Skin epidermis (tissue), 12 donors: ENCODE measurements at regions not wholly inside any gene's neighbourhood (a gene's known extent, or its start where the extent isn't known, plus 50 kb on each side); places are given as distances from the start of the nearest gene placed in this dataset.
"Not testable (repeated sequence)": the region's sequence is repeated elsewhere in the genome, so short reads cannot be mapped to it uniquely, and the experiment has no call there.

Experiments used
- H3K27ac ChIP-seq, 21 experiments: fragments of 200-600 bp; sonication (generic) in 11 of 21; one replicate each; pipeline ENCODE4 v1.5.0; 2020; ENCODE audit warnings: mild to moderate bottlenecking in 3 of 21, inconsistent platforms in 2 of 21, moderate library complexity in 2 of 21
- H3K4me3 ChIP-seq, 7 experiments: fragments of 200-600 bp; sonication (generic) in 2 of 7; one replicate each; pipeline ENCODE4 v1.5.0; 2020; ENCODE audit warnings: inconsistent platforms in 2 of 7, mild to moderate bottlenecking in 2 of 7, moderate library complexity in 1 of 7

DNA sequence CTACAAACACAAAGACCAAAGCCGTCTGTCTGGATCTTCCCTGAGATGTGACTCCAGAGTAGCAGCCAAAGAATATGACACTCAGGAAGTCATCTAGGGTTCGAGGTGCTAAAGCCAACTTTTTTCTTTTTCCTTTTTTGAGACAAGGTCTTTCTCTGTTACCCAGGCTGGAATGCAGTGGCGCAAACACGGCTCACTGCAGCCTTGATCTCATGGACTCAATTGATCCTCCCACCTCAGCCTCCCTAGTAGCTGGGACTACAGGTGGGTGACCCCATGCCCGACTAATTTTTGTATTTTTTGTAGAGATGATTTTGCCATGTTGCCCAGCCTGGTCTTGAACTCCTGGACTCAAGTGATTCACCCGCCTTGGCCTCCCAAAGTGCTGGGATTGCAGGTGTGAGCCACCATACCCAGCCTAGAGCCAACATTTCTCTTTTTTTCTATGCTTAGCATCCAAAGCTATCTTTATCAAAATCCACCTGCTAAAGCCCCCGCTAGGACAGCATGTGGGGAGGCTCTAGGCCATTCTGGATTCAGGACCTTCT is 92.8 kb downstream of the TMEM17 start:
- Histone ChIP-seq H3K4me3 (no peak overlapping the region), H3K27ac (no peak overlapping the region)

DNA sequence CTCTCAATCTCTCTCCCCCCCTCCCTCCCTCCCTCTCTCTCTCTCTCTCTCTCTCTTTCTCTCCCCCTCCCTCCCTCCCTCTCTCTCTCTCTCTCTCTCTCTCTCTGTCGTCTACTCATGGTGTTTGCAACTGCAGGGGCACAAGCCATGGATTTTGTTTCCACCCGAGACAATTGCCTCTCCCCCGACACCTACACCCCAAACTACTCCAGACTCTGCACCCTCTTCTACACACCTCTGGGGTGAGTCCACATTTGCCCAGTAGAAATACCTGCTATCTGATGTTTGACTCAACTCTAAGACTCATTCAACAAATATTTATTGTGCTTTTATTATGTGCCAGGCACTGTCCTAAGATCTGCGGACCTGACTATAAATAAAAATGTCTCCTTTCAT is 93.7 kb downstream of the TMEM17 start:
- H3K4me3 ChIP-seq, result no peak overlapping the region
- peak overlapping the region in 5 of 21 experiments; percentile 70 to 90 (median 77) for H3K27ac ChIP-seq

DNA sequence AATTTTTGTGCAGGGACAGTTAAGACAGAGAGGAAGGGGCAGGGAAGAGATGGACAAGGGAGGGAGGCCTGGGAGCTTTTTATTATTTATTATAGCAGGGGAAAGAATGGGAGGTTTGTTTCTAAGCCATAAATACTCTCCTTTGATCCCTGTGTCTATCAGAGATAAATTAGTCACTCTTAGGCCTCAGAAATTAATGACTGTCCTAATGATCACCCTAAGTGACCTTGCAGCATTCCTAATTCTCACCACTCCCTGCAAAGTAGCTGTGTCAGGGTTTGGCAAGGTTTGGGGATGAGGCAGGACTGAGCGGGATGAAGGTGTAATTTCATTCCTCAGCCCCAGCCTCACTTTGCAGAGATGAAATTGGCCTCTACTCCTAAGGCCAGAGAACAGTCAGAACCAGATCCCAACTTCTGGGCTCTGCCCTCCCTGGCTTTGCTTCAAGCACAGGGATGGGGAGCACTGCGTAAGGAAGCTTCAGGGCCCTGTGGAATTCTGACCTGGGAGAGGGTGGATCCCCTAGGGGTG is 95.0 kb downstream of the TMEM17 start:
- H3K4me3 ChIP-seq, result no peak overlapping the region
- peak overlapping the region in 20 of 21 experiments; percentile 25 to 90 (median 76) for H3K27ac ChIP-seq

DNA sequence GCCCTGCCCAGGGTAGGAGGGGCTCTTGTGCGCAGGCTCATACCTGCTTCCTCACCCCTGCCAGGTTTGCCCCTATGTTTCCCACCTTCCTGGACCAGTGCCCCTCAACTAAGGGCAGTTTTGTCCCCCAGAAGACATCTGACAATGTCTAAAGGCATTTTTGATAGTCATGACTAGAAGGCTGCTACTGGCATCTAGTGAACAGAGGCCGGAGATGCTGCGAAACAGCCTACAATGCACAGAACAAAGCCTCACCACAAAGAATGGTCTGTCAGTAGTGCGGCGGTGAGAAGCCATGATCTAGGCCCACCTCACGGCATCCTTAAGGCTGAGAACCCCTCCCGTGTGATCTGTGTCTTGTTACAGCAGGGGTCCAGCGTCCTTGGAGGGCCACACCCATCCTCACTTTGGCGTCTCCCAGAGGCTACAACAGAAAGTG is 96.0 kb downstream of the TMEM17 start:
- peak overlapping the region in 14 of 21 experiments; percentile 0 to 90 (median 74) for H3K27ac ChIP-seq

DNA sequence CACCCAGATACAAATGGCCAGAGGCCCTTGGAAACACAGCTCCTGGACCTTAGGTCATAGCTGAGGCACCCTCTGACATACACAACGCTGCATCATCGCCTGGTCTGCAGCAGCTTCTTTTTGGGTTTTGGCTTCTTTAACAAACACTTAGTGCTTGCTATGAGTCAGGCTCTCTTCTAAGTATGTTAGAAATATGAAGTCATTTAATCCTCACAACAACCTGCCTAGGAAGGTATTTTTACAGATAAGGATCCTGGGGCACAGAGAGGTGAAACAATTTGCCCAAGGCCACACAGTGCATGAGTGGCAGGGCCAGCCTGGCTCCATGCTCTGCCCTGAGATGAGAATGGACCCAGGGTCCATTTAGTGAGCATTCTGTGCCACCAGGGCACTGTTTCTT is 96.6 kb downstream of the TMEM17 start:
- peak overlapping the region in 10 of 21 experiments; percentile 0 to 85 (median 56) for H3K27ac ChIP-seq
- no peak overlapping the region for H3K4me3 ChIP-seq

More for the DNA sequence above, 96.0 kb downstream of the TMEM17 start:
- H3K4me3 ChIP-seq, result no peak overlapping the region

DNA sequence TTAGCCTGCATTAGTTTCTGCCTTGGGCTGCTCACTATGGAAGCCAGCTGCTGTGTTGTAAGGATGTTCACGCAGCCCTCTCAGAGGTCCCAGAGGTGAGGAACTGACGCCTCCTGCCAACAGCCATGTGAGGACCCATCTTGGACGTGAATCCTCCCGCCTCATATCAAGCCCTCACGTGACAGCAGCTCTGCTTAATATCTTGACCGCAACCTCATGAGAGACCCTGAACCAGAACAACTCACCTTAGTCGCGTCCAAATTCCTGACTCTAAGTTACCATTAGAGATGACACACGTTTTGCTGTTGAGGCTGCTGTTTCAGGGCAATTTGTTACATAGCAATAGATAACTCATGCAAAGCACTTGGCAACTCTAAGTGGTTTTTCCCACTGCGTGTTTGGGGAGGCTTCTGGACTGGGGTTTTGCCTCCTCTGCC is 97.7 kb downstream of the TMEM17 start:
- H3K27ac ChIP-seq, result no peak overlapping the region
- no peak overlapping the region for H3K4me3 ChIP-seq

DNA sequence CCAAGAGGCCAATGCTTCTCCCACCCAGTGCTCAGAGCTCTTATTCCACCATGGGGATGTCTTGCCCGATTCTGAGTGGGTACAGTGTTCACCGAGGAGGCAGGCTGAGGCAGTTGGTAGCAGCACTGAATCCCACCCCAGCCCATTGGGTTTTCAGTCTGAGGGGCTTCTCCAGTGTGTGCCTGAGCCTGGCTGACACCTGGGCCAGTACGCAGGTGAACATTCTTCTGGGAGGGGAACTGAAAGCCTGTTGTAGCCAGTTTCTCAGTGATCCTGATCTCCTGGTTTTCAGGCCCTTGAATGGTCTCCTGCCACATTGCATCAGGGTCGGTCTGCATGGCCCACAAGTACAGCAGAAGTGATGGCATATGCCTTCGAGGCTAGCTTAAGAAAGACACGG is 98.2 kb downstream of the TMEM17 start:
- no peak overlapping the region for H3K4me3 ChIP-seq
- H3K27ac ChIP-seq, result peak overlapping the region in 2 of 21 experiments; percentile 15 to 24

DNA sequence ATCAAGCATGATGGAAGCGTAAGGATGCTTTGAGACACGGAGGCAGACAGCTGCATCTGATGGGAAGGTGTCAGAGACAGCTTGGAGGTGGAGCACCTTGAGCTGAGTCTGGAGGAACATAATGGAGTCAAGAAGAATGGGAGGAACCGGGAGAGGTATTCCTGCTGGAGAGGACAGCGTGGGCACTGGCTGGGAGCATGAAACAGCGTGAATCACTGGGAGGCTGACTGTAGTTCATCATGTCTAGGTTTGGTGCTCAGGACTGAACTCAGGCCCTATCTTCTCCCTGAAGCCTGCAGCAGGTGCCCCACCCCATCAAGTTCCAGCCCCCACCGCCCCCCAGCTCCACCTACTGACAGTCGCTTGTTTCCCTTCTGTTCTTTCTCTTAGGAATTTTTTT is 98.6 kb downstream of the TMEM17 start:
- H3K4me3 ChIP-seq, result no peak overlapping the region
- H3K27ac ChIP-seq, result peak overlapping the region in 5 of 21 experiments; percentile 15 to 70 (median 24)

DNA sequence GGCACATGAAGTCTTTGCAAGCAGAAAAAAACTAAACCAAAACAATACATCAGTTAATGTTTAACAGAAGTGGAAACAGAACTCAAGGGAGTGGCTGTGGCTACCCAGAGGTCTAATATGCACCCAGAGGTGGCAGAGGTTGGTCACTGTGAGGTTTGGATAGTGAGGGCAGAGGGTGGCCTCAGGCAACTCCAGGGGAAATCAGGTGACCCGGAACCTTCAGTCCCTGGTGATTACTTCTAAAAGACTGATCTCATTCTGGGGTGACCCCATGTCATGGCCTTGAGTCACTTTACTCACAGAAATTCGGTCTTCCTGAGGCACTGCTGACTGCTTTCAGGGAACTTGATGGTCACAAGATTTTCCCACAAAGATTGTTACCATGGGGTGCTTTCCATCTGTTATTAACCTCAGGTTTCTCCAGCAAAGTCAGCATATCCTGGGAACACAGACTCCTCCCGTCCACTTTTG is 99.4 kb downstream of the TMEM17 start:
- Histone ChIP-seq H3K4me3 (no peak overlapping the region), H3K27ac (peak overlapping the region in 3 of 21 experiments; percentile 15 to 70 (median 38))

DNA sequence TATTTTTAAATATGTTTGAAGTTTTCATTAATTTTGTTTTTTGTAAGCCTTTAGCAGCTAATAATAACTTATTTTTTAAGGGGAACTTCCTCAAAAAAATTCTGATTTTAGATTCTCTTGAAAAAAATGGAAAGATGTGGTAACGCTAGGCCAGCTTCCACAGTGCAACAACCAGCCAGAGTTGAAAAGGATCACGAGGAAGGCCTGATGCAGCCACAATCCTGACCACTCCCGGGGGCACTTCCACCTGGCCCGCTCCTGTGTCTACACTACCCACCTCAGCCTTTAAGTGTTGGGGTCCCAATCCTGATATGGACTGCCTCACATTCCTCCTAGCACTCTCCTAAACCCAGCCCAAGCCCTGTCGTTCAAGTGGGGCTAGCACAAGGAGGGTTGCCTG is 101.1 kb downstream of the TMEM17 start:
- Histone ChIP-seq H3K27ac (peak overlapping the region in 3 of 21 experiments; percentile 2 to 14 (median 13)), H3K4me3 (no peak overlapping the region)

DNA sequence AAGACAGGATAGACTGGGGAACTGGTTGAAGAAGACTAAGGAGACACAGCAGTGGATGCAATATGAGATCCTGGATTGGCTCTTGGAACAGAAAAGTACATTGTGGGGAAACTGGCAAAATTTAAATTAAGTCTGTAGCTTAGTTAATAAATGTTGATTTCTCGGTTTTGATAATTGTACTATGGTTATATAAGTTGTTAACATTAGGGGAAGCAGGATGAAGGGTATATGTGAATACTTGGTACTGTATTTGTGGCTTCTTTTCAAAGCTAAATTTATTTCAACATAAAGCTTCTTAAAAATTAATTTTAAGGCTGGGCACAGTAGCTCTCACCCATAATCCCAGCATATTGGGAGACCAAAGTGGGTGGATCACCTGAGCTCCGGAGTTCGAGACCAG is 103.8 kb downstream of the TMEM17 start:
- no peak overlapping the region for H3K4me3 ChIP-seq
- no peak overlapping the region for H3K27ac ChIP-seq

DNA sequence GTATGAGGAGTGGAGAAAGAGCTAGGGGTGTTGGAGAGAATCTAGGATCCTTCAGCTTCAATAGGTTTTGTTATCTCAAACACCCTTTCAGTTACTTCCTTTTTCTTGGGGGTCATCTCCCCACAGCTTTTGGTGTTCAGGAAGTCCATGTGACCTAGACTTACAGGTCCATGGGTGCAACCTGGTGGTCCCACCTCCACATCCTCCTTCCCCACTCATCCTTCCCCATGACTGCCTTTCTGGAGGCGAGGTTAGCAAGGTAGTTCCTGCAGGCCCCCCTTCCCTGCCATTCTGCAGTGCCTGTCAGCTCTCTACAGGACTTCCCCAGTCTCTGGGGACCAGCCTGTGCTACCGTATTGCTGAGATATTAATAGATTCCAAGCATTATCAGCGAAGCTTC is 107.6 kb downstream of the TMEM17 start:
- no peak overlapping the region for H3K27ac ChIP-seq

DNA sequence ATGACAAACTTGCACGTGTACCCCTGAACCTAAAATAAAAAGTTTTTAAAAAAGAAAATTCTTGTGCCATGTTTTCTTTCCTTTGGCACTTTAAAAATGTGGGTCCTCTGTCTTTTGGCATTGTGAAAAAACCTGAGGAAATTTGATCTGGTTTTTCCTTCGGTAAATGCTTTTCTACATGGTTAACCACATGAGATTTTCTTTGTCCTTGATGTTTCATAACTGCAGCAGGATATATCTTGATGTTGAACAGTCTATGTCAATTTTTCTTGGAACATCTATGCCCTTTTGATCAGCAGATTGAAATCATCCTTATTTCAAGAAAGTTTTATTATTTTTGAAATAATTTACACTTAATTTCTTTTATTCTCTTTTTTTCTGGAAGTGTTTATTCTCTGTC is 109.1 kb downstream of the TMEM17 start:
- H3K4me3 ChIP-seq, result no peak overlapping the region
- H3K27ac ChIP-seq, result no peak overlapping the region

More for the DNA sequence above, 107.6 kb downstream of the TMEM17 start:
- H3K4me3 ChIP-seq, result no peak overlapping the region

DNA sequence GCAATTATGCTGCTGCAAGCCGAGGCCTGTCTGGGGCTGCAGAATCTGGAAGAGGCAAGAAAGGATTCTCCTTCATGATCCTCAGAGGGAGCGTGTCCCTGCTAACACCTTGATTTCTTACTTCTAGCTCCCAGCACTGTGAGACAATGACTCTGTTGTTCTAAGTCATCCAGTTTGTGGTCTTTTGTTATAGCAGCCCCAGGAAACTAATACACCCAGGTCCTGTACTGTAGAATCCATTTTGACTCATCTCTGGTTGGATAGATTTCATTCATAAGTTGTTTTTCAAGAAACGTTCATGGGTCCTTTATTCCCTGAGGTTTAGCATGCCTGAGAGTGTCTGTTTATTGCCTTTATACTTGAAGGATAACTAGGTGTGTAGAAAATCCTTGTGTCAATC is 112.7 kb downstream of the TMEM17 start:
- Histone ChIP-seq H3K4me3 (no peak overlapping the region), H3K27ac (no peak overlapping the region)

DNA sequence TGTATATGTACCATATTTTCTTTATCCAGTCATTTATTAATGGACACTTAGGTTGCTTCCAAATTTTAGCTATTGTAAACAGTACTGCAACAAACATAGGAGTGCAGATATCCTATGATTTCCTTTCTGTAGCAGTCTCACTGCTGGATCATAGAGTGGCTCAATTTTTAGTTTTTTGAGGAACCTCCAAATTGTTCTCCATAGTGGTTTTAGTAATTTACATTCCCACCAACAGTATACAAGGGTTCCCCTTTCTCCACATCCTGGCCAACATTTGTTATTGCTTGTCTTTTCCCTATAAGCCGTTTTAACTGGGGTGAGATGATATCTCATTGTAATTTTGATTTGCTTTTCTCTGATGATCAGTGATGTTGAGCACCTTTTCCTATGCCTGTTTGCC is 114.3 kb downstream of the TMEM17 start:
- H3K4me3 ChIP-seq, result no peak overlapping the region
- no peak overlapping the region for H3K27ac ChIP-seq

DNA sequence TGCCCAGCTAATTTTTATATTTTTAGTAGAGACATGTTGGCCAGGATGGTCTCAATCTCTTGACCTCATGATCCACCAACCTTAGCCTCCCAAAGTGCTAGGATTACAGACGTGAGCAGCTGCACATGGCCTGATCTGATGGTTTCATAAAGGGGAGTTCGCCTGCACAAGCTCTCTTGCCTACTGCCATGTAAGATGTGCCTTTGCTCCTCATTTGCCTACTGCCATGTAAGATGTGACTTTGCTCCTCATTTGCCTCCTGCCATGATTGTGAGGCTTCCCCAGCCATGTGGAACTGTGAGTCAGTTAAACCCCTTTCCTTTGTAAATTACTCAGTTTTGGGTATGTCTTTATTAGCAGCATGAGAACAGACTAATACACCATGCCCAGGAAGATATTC is 119.6 kb downstream of the TMEM17 start:
- not testable (repeated sequence) for H3K4me3 ChIP-seq, H3K27ac ChIP-seq

DNA sequence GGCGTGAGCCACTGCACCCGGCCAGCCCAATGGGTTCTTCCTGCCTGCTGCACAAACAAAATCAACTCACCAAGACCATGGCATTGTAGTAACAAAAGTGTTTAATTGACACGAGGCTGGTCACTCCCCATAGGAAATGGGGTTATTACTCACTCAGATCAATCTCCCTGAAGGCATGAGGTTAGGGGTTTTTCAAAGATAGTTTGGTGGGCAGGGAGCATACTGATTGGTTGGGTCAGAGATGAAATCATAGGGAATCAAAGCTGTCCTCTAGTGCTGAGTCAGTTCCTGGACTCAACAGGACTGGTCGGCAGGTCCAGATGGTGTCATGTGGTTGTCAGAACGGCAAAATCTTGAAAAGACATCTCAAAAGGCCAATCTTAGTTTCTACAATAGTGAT is 122.1 kb downstream of the TMEM17 start:
- H3K27ac ChIP-seq, result no peak overlapping the region
- no peak overlapping the region for H3K4me3 ChIP-seq

DNA sequence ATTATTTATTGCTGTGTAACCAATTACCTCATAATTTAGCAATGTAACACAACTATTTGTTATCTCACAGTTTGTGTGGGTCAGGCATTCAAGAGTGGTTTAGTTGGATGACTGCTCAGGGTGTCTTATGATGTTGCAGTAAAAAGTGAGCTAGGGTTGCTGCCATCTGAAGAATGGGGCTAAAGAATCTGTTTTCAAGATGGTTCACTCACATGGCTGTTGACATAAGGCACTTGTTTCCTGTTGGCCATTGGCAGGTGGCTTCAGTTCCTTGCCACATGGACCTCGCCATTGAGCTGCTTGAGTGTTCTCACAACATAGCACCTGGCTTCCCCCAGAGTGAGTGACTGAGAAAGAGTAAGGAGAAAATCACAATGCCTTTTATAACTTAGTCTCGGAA is 123.2 kb downstream of the TMEM17 start:
- Histone ChIP-seq H3K27ac (no peak overlapping the region), H3K4me3 (no peak overlapping the region)

DNA sequence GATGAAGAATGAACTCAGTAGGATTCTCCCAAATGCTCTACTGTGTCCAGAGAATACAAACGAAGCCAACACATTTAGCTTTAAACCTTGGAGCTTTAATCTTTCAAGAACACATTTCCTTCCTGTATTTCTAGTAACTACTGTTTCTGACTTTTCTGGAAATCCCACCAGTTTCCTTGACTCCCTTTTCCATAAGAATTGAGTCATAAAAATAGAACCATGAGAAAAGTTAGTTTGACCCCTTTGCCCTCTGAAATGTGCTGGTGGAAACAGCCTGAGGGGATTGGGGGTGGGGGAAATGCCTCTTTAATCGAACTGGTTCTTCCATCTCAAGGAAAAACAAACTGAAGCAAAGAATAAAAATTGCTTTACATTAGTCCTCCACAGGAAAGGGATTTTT is 123.9 kb downstream of the TMEM17 start:
- H3K27ac ChIP-seq, result peak overlapping the region in 4 of 21 experiments; percentile 7 to 28 (median 22)
- no peak overlapping the region for H3K4me3 ChIP-seq

DNA sequence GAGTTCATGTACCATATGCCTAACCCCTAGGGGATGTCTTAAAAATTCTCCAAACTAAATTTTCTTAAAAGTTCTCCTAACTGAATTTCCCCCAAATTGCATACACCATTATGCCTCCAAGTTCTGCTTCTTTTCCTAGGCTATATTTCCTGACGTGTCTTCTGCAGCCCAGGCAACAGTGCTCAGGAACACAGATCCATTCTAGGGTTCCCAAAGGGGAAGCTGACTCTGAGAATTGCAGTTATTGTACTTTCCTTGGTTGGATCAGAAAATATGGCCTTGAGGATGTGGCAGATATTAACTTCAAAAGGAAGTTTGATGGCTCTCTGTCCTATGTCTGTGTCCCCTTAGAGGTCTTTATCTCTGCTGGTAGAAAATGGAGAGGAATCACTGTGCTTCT is 124.3 kb downstream of the TMEM17 start:
- H3K27ac ChIP-seq, result peak overlapping the region in 4 of 21 experiments; percentile 7 to 28 (median 22)
- H3K4me3 ChIP-seq, result no peak overlapping the region

DNA sequence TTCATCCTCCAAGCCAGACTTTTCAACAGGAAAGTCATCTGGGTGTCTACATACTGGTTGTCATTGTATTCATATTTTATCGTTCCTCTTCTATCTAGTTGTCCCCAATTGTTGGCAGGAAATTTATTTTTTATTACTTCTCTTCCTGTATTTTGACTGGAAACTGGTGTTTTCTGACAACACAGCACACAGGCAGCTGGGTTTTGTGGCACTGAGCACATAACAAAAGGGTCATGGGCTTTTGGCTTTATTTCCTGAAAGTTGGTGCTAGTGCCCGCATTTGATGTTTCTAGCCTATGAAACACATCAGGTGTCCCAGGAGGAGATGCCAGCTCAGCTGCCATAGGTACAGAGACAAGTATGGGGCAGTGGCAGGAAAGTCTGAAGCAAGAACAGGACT is 126.4 kb downstream of the TMEM17 start:
- H3K27ac ChIP-seq, result peak overlapping the region in 4 of 21 experiments; percentile 2 to 63 (median 22)
- H3K4me3 ChIP-seq, result no peak overlapping the region

DNA sequence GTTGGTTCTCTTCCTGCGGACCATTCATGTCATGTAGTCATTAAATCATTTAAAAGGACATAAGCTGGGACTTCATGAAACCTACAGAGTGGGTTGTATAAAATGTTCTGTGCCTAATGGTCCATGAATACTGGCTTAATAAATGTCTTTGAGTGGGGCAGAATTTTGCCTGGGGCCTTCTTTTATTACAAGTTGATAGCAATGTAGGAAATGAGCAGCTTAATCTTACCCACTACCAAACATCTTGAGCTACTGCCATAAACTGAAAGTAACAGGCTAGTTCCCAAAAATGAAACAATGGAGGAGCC is 130.9 kb downstream of the TMEM17 start:
- Histone ChIP-seq H3K27ac (no peak overlapping the region), H3K4me3 (no peak overlapping the region)
